ENCODE measurements at regions not wholly inside any gene's neighbourhood (a gene's known extent, or its start where the extent isn't known, plus 50 kb on each side); places are given as distances from the start of the nearest gene placed in this dataset.
"Not testable (repeated sequence)": the region's sequence is repeated elsewhere in the genome, so short reads cannot be mapped to it uniquely, and the experiment has no call there.

DNA sequence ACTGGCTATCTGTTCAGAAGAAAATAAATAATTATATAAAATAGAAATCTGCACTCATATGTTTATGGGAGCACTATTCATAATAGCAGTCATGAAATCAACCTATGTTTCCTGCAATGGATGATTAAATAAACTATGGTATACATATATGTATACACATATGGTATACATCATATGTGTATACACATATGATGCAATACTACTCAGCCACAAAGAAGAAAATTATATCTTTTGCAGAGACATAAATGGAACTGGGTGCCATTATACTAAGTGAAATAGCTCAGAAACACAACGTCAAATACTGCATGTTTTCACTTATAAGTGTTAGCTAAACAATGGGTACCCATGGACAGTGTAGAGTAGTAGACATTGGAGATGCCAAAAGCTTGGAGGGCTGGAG lies 381.2 kb upstream of the LRFN5 start:
- no peak for TF ChIP-seq CTCF (conservative IDR thresholded peaks at IDR 0.05; ENCODE audit: low read depth, low read length)
- no peak for DNase-seq (ENCODE audit: low read depth)
- no peak overlapping the region for H3K4me3 ChIP-seq (ENCODE audit: low read length)

DNA sequence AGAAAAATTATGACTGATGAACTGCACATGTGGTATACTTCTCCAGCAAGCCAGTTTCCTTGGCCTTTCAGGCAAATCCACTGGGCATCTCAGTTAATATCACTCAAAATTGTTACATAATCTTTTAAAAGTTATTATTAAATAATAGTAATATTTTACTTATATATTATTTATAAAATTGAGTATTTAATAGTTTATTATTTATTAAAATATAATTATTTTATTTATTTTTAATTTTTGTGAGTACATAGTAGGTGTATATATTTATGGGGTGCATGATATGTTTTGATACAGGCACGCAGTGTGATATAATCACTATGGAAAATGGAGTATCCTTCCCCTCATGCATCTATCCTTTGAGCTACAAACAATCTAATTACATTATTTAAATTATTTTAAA lies 384.1 kb upstream of the LRFN5 start:
- H3K4me3 ChIP-seq (ENCODE audit: low read length): no peak overlapping the region
- DNase-seq (ENCODE audit: low read depth): no peak
- TF ChIP-seq CTCF (conservative IDR thresholded peaks at IDR 0.05; ENCODE audit: low read depth, low read length): no peak

- DNase-seq (ENCODE audit: low read depth); H3K4me3 ChIP-seq (ENCODE audit: low read length): not testable (repeated sequence)
Observed at GRCh38 chr14:41214978-41215377, 391.7 kb upstream of the LRFN5 start.

- no peak for DNase-seq (ENCODE audit: low read depth)
- H3K4me3 ChIP-seq (ENCODE audit: low read length): no peak overlapping the region
- no peak for TF ChIP-seq CTCF (conservative IDR thresholded peaks at IDR 0.05; ENCODE audit: low read depth, low read length)
Observed at GRCh38 chr14:41201696-41202095, 405.0 kb upstream of the LRFN5 start.

DNA sequence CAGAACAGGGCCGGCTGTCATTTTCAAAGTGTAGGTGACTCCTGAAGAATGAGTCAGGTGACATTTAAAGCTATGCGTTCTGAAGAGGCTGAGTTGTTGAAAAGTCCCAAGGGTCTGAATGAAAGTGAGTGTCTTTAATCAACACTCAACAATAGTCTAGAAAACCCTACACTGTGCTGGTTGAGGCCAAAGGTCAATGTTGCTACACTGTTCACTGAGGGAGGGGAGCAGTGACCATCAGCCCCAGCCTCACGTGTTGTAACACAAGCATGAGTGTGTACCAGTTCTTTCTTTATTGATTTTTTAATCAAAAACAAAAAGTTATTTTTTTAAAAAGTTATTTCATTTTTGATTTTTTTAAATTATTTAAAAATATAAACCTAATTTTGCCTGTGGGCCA lies 418.8 kb upstream of the LRFN5 start:
- H3K4me3 ChIP-seq (ENCODE audit: low read length): no peak overlapping the region
- TF ChIP-seq CTCF (conservative IDR thresholded peaks at IDR 0.05; ENCODE audit: low read depth, low read length): no peak
- DNase-seq (ENCODE audit: low read depth): no peak

- DNase-seq (ENCODE audit: low read depth): no peak
- no peak for TF ChIP-seq CTCF (conservative IDR thresholded peaks at IDR 0.05; ENCODE audit: low read depth, low read length)
- no peak overlapping the region for H3K4me3 ChIP-seq (ENCODE audit: low read length)
Observed at GRCh38 chr14:41171045-41171444, 435.6 kb upstream of the LRFN5 start.

DNA sequence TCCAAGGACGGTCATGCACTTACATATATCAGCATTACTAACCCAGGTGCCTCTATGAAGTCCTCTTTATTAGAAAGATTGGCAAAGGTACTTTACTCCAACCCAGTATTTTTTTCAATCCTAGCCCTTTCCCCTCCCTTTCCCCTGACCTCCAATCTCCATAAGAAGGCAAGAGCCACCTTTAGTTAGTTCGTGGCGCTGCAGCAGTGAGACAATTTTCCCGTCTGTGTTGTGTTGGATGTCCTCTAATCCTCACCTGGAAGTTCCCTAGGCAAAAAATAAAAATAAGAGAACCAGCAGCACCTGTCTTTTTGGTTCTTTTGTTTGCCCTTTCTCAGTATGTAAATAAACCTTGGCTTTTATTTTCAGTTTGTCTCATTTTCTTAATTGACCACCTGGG lies 439.6 kb upstream of the LRFN5 start:
- TF ChIP-seq CTCF (conservative IDR thresholded peaks at IDR 0.05; ENCODE audit: low read depth, low read length): no peak
- no peak overlapping the region for H3K4me3 ChIP-seq (ENCODE audit: low read length)
- no peak for DNase-seq (ENCODE audit: low read depth)
